IMR-90 (cell line): ENCODE measurements at regions not wholly inside any gene's neighbourhood (a gene's known extent, or its start where the extent isn't known, plus 50 kb on each side); places are given as distances from the start of the nearest gene placed in this dataset.

Experiments
- ATAC-seq: fragments of 200-7000 bp; cut with Tn5 transposase; 2 replicates; pipeline ENCODE4 v1.9.1; 2020; ENCODE audit warnings: low read depth, mild to moderate bottlenecking, moderate library complexity
- BruUV-seq: library from RNA; stranded (reverse); fragments of 400-500 nt; replicated peaks from 2 replicates; lab custom pipeline; 2021; lab: Mats Ljungman, UMichigan
- CTCF ChIA-PET: fragments of 300-600 bp; formaldehyde crosslinking; extraction: SDS; loops from one replicate; lab custom pipeline; 2021; ENCODE audit warnings: antibody characterized with exemption; lab: Yijun Ruan, JAX
- POLR2A ChIA-PET: fragments of 300-600 bp; sonication (Branson Sonifier 250); formaldehyde crosslinking; loops from one replicate; lab custom pipeline; 2022; ENCODE audit warnings: antibody characterized with exemption; ENCODE audit not compliant: unreplicated experiment; lab: Charles Lee
- DNase-seq: peaks from one replicate; pipeline ENCODE4 v3.0.0; 2013
- H2AFZ ChIP-seq: replicated peaks from 2 replicates; pipeline ENCODE3; 2013; ENCODE audit warnings: low read length, mild to moderate bottlenecking; ENCODE audit not compliant: poor library complexity
- H2AK5ac ChIP-seq: 2 replicates; pipeline ENCODE4 v1.6.1; 2013; ENCODE audit warnings: low read depth, low read length, inconsistent platforms
- H2AK9ac ChIP-seq: replicated peaks from 2 replicates; pipeline ENCODE3; 2013; ENCODE audit warnings: mild to moderate bottlenecking, low read depth, low read length, moderate library complexity; ENCODE audit not compliant: poor library complexity
- H2BK120ac ChIP-seq: 2 replicates; pipeline ENCODE4 v1.6.1; 2013; ENCODE audit warnings: low read depth, low read length, inconsistent platforms
- H2BK15ac ChIP-seq: 3 replicates; pipeline ENCODE4 v1.6.1; 2013; ENCODE audit warnings: low read depth, low read length, inconsistent platforms
- H2BK20ac ChIP-seq: 2 replicates; pipeline ENCODE4 v1.6.1; 2013; ENCODE audit warnings: low read depth, mild to moderate bottlenecking, inconsistent platforms, low read length, moderate library complexity
- H2BK5ac ChIP-seq: 2 replicates; pipeline ENCODE4 v1.6.1; 2013; ENCODE audit warnings: mild to moderate bottlenecking, low read depth, low read length, inconsistent platforms; ENCODE audit not compliant: poor library complexity, severe bottlenecking
- H3K14ac ChIP-seq: replicated peaks from 2 replicates; pipeline ENCODE4 v1.6.1; 2013; ENCODE audit warnings: low read depth, low read length, inconsistent platforms
- H3K18ac ChIP-seq: 2 replicates; pipeline ENCODE4 v1.6.1; 2013; ENCODE audit warnings: low read depth, low read length, control low read depth
- H3K23ac ChIP-seq: 2 replicates; pipeline ENCODE4 v1.6.1; 2013; ENCODE audit warnings: low read depth, low read length, inconsistent platforms
- H3K27ac ChIP-seq: 2 replicates; pipeline ENCODE4 v1.5.1; 2013; ENCODE audit warnings: mild to moderate bottlenecking, control low read depth, low read length; ENCODE audit not compliant: insufficient read depth
- H3K27me3 ChIP-seq: 2 replicates; pipeline ENCODE4 v1.6.1; 2013; ENCODE audit warnings: low read length; ENCODE audit not compliant: control insufficient read depth, insufficient read depth
- H3K36me3 ChIP-seq: 2 replicates; pipeline ENCODE4 v1.6.1; 2013; ENCODE audit warnings: low read length, mixed read lengths; ENCODE audit not compliant: control insufficient read depth, insufficient read depth
- H3K4ac ChIP-seq: 2 replicates; pipeline ENCODE4 v1.6.1; 2013; ENCODE audit warnings: low read depth, low read length, inconsistent platforms
- H3K4me1 ChIP-seq: 2 replicates; pipeline ENCODE4 v1.6.1; 2013; ENCODE audit warnings: low read length, mixed read lengths; ENCODE audit not compliant: control insufficient read depth, insufficient read depth
- H3K4me2 ChIP-seq: 2 replicates; pipeline ENCODE4 v1.6.1; 2013; ENCODE audit warnings: low read depth, mild to moderate bottlenecking, control low read depth, low read length, moderate library complexity
- H3K4me3 ChIP-seq: 2 replicates; pipeline ENCODE4 v1.5.1; 2013; ENCODE audit warnings: low read depth, mild to moderate bottlenecking, control low read depth, low read length, moderate library complexity; ENCODE audit not compliant: insufficient read depth
- H3K56ac ChIP-seq: 2 replicates; pipeline ENCODE4 v1.6.1; 2013; ENCODE audit warnings: low read length, inconsistent platforms; ENCODE audit not compliant: insufficient read depth; ENCODE audit errors: extremely low read depth
- H3K79me1 ChIP-seq, 2 experiments: 2 replicates each; pipeline ENCODE4 v1.6.1; 2013; ENCODE audit warnings: low read length in 2 of 2, inconsistent platforms in 1 of 2, low read depth in 1 of 2
- H3K9ac ChIP-seq: 2 replicates; pipeline ENCODE4 v1.6.1; 2013; ENCODE audit warnings: low read depth, low read length, control low read depth
- H3K9me1 ChIP-seq: 2 replicates; pipeline ENCODE4 v1.6.1; 2013; ENCODE audit warnings: low read length, inconsistent platforms; ENCODE audit not compliant: insufficient read depth
- H3K9me3 ChIP-seq: 2 replicates; pipeline ENCODE4 v1.6.1; 2013; ENCODE audit warnings: low read length; ENCODE audit not compliant: control insufficient read depth, insufficient read depth
- H4K20me1 ChIP-seq: 2 replicates; pipeline ENCODE4 v1.6.1; 2013; ENCODE audit warnings: low read length, inconsistent platforms; ENCODE audit not compliant: insufficient read depth
- H4K5ac ChIP-seq: 2 replicates; pipeline ENCODE4 v1.6.1; 2013; ENCODE audit warnings: mild to moderate bottlenecking, low read depth, low read length, control low read depth
- H4K8ac ChIP-seq, 2 experiments: 2 replicates each; pipeline ENCODE4 v1.6.1; 2013; ENCODE audit warnings: low read depth in 2 of 2, low read length in 2 of 2, control low read depth in 1 of 2, inconsistent platforms in 1 of 2
- H4K91ac ChIP-seq: 2 replicates; pipeline ENCODE4 v1.6.1; 2013; ENCODE audit warnings: low read depth, low read length, inconsistent platforms; ENCODE audit not compliant: insufficient read depth
- FOS ChIP-seq: fragments of 150-350 bp; IDR thresholded peaks from 2 replicates; pipeline ENCODE4 v1.6.1; 2016; ENCODE audit warnings: low read depth, low read length
- MAFK ChIP-seq: IDR thresholded peaks from 2 replicates; pipeline ENCODE4 v1.6.1; 2012; ENCODE audit warnings: low read depth, low read length, improper control_type of control experiment
- WGBS, 2 experiments: methylation state at CpG; one replicate each; pipeline versions ENCODE4 v1.1.5 to v1.1.7; 2013; ENCODE audit warnings: missing lambda C conversion rate in 2 of 2; ENCODE audit not compliant: insufficient read length in 1 of 2; ENCODE audit errors: extremely low coverage in 2 of 2; 5-methylcytosine and 5-hydroxymethylcytosine counted together
- dilution Hi-C: fragments of 300-500 bp; cut with HindIII; formaldehyde crosslinking; loops from one replicate; pipeline ENCODE4 v1.14.3; 2018; ENCODE audit warnings: low sequenced_read_pairs; ENCODE audit not compliant: unreplicated experiment
- in situ Hi-C: fragments of 300-500 bp; cut with MboI; formaldehyde crosslinking; loops from 3 replicates; pipeline ENCODE4 v1.14.3; 2019; ENCODE audit warnings: low sequenced_read_pairs, inconsistent platforms, mixed read lengths
- intact Hi-C: fragments of 100-400 bp; cut with micrococcal nuclease; formaldehyde crosslinking; loops from 2 replicates; pipeline ENCODE4 v1.10.0; 2022

- H2BK120ac ChIP-seq, result no peak overlapping the region
- DNase-seq, result no peak
- H4K5ac ChIP-seq, result no peak overlapping the region
- H2AFZ ChIP-seq, result no peak overlapping the region
- intact Hi-C loops (no loop called here), in situ Hi-C loops (no loop called here), dilution Hi-C loops (no loop called here)
- no peak for ATAC-seq
- no peak overlapping the region for H3K27ac ChIP-seq
- no peak overlapping the region for H4K8ac ChIP-seq
- no peak overlapping the region for H3K4me3 ChIP-seq
- no peak overlapping the region for H2AK9ac ChIP-seq
- TF ChIP-seq FOS (no peak), MAFK (no peak)
- H3K9me3 ChIP-seq, result no peaks in the 10 kb centered on the region
- no peak overlapping the region for H2BK20ac ChIP-seq
- H2BK5ac ChIP-seq, result no peak overlapping the region
- no peak overlapping the region for H3K9ac ChIP-seq
- H3K14ac ChIP-seq, result no peak overlapping the region
- H3K4ac ChIP-seq, result no peak overlapping the region
- H3K9me1 ChIP-seq, result no peaks in the 10 kb centered on the region
- no TSS peak for BruUV-seq
- no peak overlapping the region for H3K56ac ChIP-seq
- no peaks in the 10 kb centered on the region for H3K36me3 ChIP-seq
- no peaks in the 10 kb centered on the region for H3K27me3 ChIP-seq
- H3K79me1 ChIP-seq, result no peaks in the 10 kb centered on the region
- H3K23ac ChIP-seq, result no peak overlapping the region
- H3K4me2 ChIP-seq, result no peak overlapping the region
- ChIA-PET POLR2A (no interaction called here), CTCF (no interaction called here)
- no peaks in the 10 kb centered on the region for H4K20me1 ChIP-seq
- no peak overlapping the region for H2BK15ac ChIP-seq
- H2AK5ac ChIP-seq, result no peak overlapping the region
- H4K91ac ChIP-seq, result no peak overlapping the region
- no peak overlapping the region for H3K18ac ChIP-seq
- no CpG with 5 or more reads among the region's 4 CpGs for WGBS, 2 experiments
- H3K4me1 ChIP-seq, result no peaks in the 10 kb centered on the region
Observed at GRCh38 chr2:138294451-138294850, 207.1 kb upstream of the SPOPL start.
